DND-41 (cell line): ENCODE measurements at regions not wholly inside any gene's neighbourhood (a gene's known extent, or its start where the extent isn't known, plus 50 kb on each side); places are given as distances from the start of the nearest gene placed in this dataset.

Experiments used
- CTCF ChIP-seq: IDR thresholded peaks from 2 replicates; pipeline ENCODE4 v1.5.1; 2012; ENCODE audit warnings: borderline replicate concordance, low read length, moderate library complexity, mild to moderate bottlenecking; ENCODE audit not compliant: poor library complexity, severe bottlenecking; ENCODE audit errors: extremely low read depth
- EZH2 ChIP-seq: IDR thresholded peaks from 3 replicates; pipeline ENCODE4 v1.6.1; 2012; ENCODE audit warnings: borderline replicate concordance, low read depth, mild to moderate bottlenecking, moderate library complexity, low read length, inconsistent platforms; ENCODE audit not compliant: severe bottlenecking

GRCh38 chr6:3621411-3621810 is 130.1 kb downstream of the PXDC1 start:
- no peak for TF ChIP-seq CTCF
- no peak for TF ChIP-seq EZH2
